ENCODE measurements at regions not wholly inside any gene's neighbourhood (a gene's known extent, or its start where the extent isn't known, plus 50 kb on each side); places are given as distances from the start of the nearest gene placed in this dataset.

- DNase-seq (ENCODE audit: insufficient read length) (no peak), FAIRE-seq (no peak)
- TF ChIP-seq TAF1 (IDR thresholded peaks at IDR 0.05; ENCODE audit: borderline replicate concordance, low read depth, low read length) (no peak), POLR2A (IDR thresholded peaks at IDR 0.05; ENCODE audit: low read depth, low read length) (no peak), POLR2AphosphoS5 (IDR thresholded peaks at IDR 0.05; ENCODE audit: low read depth, low read length) (no peak)
Observed at GRCh38 chr1:57721001-57721400, 297.1 kb upstream of the DAB1 start.

GRCh38 chr1:57719274-57719673, 295.4 kb upstream of the DAB1 start:
- TF ChIP-seq TAF1 (IDR thresholded peaks at IDR 0.05; ENCODE audit: borderline replicate concordance, low read depth, low read length) (no peak), POLR2AphosphoS5 (IDR thresholded peaks at IDR 0.05; ENCODE audit: low read depth, low read length) (no peak), POLR2A (IDR thresholded peaks at IDR 0.05; ENCODE audit: low read depth, low read length) (no peak)
- FAIRE-seq, result no peak

GRCh38 chr1:57713501-57713900, 289.6 kb upstream of the DAB1 start:
- no peak for DNase-seq (ENCODE audit: insufficient read length)
- TF ChIP-seq POLR2AphosphoS5 (IDR thresholded peaks at IDR 0.05; ENCODE audit: low read depth, low read length) (no peak), POLR2A (IDR thresholded peaks at IDR 0.05; ENCODE audit: low read depth, low read length) (no peak), TAF1 (IDR thresholded peaks at IDR 0.05; ENCODE audit: borderline replicate concordance, low read depth, low read length) (no peak)
- no peak for FAIRE-seq

More at GRCh38 chr1:57719274-57719673, 295.4 kb upstream of the DAB1 start:
- DNase-seq (ENCODE audit: insufficient read length), result no peak

GRCh38 chr1:57712846-57713245, 289.0 kb upstream of the DAB1 start:
- DNase-seq (ENCODE audit: insufficient read length) (no peak), FAIRE-seq (no peak)

GRCh38 chr1:57711326-57711725, 287.5 kb upstream of the DAB1 start:
- TF ChIP-seq TAF1 (IDR thresholded peaks at IDR 0.05; ENCODE audit: borderline replicate concordance, low read depth, low read length), result no peak
- TF ChIP-seq POLR2AphosphoS5 (IDR thresholded peaks at IDR 0.05; ENCODE audit: low read depth, low read length), result no peak
- TF ChIP-seq POLR2A (IDR thresholded peaks at IDR 0.05; ENCODE audit: low read depth, low read length), result no peak
- DNase-seq (ENCODE audit: insufficient read length), result no peak
- FAIRE-seq, result no peak

More at GRCh38 chr1:57712846-57713245, 289.0 kb upstream of the DAB1 start:
- TF ChIP-seq TAF1 (IDR thresholded peaks at IDR 0.05; ENCODE audit: borderline replicate concordance, low read depth, low read length) (no peak), POLR2A (IDR thresholded peaks at IDR 0.05; ENCODE audit: low read depth, low read length) (no peak)

- no peak for FAIRE-seq
Observed at GRCh38 chr1:57707631-57708030, 283.8 kb upstream of the DAB1 start.

GRCh38 chr1:57704811-57705210, 281.0 kb upstream of the DAB1 start:
- no peak for DNase-seq (ENCODE audit: insufficient read length)

More at GRCh38 chr1:57707631-57708030, 283.8 kb upstream of the DAB1 start:
- no peak for DNase-seq (ENCODE audit: insufficient read length)
- TF ChIP-seq POLR2AphosphoS5 (IDR thresholded peaks at IDR 0.05; ENCODE audit: low read depth, low read length) (no peak), TAF1 (IDR thresholded peaks at IDR 0.05; ENCODE audit: borderline replicate concordance, low read depth, low read length) (no peak), POLR2A (IDR thresholded peaks at IDR 0.05; ENCODE audit: low read depth, low read length) (no peak)

GRCh38 chr1:57704231-57704630, 280.4 kb upstream of the DAB1 start:
- FAIRE-seq, result no peak
- TF ChIP-seq POLR2AphosphoS5 (IDR thresholded peaks at IDR 0.05; ENCODE audit: low read depth, low read length), result no peak
- TF ChIP-seq POLR2A (IDR thresholded peaks at IDR 0.05; ENCODE audit: low read depth, low read length), result no peak
- no peak for TF ChIP-seq TAF1 (IDR thresholded peaks at IDR 0.05; ENCODE audit: borderline replicate concordance, low read depth, low read length)
- DNase-seq (ENCODE audit: insufficient read length), result no peak

More at GRCh38 chr1:57704811-57705210, 281.0 kb upstream of the DAB1 start:
- FAIRE-seq, result no peak
- TF ChIP-seq POLR2AphosphoS5 (IDR thresholded peaks at IDR 0.05; ENCODE audit: low read depth, low read length), result no peak

GRCh38 chr1:57696904-57697303, 273.0 kb upstream of the DAB1 start:
- DNase-seq (ENCODE audit: insufficient read length) (no peak), FAIRE-seq (no peak)
- TF ChIP-seq POLR2AphosphoS5 (IDR thresholded peaks at IDR 0.05; ENCODE audit: low read depth, low read length) (no peak), POLR2A (IDR thresholded peaks at IDR 0.05; ENCODE audit: low read depth, low read length) (no peak), TAF1 (IDR thresholded peaks at IDR 0.05; ENCODE audit: borderline replicate concordance, low read depth, low read length) (no peak)

GRCh38 chr1:57696043-57696442, 272.2 kb upstream of the DAB1 start:
- DNase-seq (ENCODE audit: insufficient read length), result no peak
- FAIRE-seq, result no peak
- TF ChIP-seq TAF1 (IDR thresholded peaks at IDR 0.05; ENCODE audit: borderline replicate concordance, low read depth, low read length) (no peak), POLR2A (IDR thresholded peaks at IDR 0.05; ENCODE audit: low read depth, low read length) (no peak), POLR2AphosphoS5 (IDR thresholded peaks at IDR 0.05; ENCODE audit: low read depth, low read length) (no peak)

GRCh38 chr1:57686306-57686705, 262.4 kb upstream of the DAB1 start:
- TF ChIP-seq TAF1 (IDR thresholded peaks at IDR 0.05; ENCODE audit: borderline replicate concordance, low read depth, low read length), result no peak
- no peak for TF ChIP-seq POLR2AphosphoS5 (IDR thresholded peaks at IDR 0.05; ENCODE audit: low read depth, low read length)
- TF ChIP-seq POLR2A (IDR thresholded peaks at IDR 0.05; ENCODE audit: low read depth, low read length), result no peak

GRCh38 chr1:57683037-57683942, 259.4 kb upstream of the DAB1 start:
- DNase-seq (ENCODE audit: insufficient read length), result no peak
- no peak for FAIRE-seq
- TF ChIP-seq POLR2AphosphoS5 (IDR thresholded peaks at IDR 0.05; ENCODE audit: low read depth, low read length) (no peak), TAF1 (IDR thresholded peaks at IDR 0.05; ENCODE audit: borderline replicate concordance, low read depth, low read length) (no peak), POLR2A (IDR thresholded peaks at IDR 0.05; ENCODE audit: low read depth, low read length) (no peak)

More at GRCh38 chr1:57686306-57686705, 262.4 kb upstream of the DAB1 start:
- no peak for FAIRE-seq
- no peak for DNase-seq (ENCODE audit: insufficient read length)
